ENCODE measurements at regions not wholly inside any gene's neighbourhood (a gene's known extent, or its start where the extent isn't known, plus 50 kb on each side); places are given as distances from the start of the nearest gene placed in this dataset.

DNA sequence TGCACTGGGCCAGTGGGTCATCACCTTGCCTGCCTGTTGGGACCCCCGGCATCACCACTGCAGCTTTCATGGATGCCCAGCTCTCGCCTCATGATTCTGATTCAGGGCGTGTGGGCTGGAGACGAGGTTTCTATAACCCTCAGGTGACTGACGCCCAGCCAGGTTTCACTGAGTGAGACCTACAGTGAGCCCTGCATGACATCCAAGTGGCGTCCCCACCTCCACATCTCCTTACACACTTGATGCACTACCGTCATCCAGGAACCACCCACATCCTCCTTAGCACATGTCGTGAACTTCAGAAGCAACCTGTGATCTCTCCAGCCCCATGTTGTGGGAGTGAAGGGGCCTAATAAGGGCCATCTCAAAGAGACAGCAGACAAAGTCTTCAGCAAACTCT is 257.5 kb downstream of the CTTN start:
- Histone ChIP-seq H3K27ac (no peak overlapping the region), H3K4me3 (no peak overlapping the region)

DNA sequence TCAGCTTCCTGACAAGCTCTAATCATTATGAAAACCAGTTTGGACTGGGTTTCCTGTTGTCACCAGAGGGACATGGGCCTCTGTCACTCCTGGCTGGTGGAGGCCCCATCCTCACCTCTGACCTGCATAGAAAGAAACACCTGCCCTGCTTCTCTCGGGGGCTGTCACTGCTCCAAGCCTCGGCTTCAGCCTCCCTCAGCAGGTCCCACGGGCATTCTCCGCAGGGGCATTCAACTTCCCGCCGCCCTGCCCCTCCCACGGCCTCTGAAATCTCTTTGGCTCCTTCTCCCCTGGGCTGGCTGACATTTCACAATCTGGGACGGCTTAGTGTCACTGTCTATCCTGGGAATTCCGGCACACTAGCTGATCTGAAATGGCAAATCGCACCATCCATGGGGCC is 257.9 kb downstream of the CTTN start:
- Histone ChIP-seq H3K4me3 (no peak overlapping the region), H3K27ac (no peak overlapping the region)

DNA sequence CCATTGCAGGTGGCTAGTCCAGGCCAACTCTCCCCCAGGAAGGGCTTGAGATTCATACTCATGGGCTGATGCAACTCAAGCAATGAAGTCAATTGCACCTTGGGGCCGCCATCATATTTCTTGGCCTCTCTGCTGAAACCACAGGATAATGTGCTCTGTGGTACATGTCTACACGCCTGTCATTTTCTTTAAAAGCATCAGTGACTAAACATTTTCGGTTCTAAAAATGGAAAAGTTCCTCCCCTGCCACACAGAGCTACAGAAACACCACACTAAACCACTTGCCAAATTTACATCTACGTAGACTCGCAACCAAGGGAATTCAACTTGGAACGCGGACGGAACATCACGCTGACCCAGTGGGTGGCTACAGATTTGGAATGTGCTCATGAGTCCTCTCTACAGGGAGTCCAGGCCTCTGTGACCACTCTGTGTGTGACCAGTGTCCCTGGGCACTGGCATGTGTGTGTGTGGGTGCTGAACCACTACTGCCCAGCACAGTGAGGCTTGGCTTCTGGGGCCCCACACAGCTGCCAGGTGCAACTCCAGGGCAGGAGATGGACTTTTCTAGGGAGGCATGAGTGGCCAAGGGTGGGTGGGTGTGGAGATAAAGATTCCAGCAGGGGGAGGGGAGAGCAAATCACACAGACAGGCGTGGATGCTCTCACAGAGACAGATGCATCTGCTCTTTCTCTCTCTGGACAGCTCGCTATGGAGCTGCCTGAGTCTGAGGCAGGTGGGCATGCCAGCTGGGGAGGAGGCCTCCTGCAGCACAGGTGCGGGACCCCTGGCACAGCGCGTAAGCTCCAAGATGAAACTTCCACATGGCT is 261.9 kb downstream of the CTTN start:
- Histone ChIP-seq H3K4me3 (no peak overlapping the region), H3K27ac (no peak overlapping the region)

DNA sequence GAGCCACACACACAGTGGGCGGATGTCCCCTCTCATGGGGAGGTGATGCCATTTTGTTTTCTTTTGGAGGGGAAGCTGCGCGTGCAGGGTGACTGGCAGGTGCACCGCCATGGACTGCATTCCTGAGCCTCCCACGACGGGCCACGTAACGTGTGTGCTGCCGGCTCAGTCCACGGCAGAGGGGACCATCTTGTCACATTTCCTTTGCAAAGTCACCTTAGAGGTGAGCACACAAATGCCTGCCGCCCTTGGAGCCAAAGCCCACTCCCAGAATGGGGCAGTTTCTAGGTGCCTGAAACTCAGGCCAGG is 262.5 kb downstream of the CTTN start:
- H3K4me3 ChIP-seq: no peak overlapping the region

DNA sequence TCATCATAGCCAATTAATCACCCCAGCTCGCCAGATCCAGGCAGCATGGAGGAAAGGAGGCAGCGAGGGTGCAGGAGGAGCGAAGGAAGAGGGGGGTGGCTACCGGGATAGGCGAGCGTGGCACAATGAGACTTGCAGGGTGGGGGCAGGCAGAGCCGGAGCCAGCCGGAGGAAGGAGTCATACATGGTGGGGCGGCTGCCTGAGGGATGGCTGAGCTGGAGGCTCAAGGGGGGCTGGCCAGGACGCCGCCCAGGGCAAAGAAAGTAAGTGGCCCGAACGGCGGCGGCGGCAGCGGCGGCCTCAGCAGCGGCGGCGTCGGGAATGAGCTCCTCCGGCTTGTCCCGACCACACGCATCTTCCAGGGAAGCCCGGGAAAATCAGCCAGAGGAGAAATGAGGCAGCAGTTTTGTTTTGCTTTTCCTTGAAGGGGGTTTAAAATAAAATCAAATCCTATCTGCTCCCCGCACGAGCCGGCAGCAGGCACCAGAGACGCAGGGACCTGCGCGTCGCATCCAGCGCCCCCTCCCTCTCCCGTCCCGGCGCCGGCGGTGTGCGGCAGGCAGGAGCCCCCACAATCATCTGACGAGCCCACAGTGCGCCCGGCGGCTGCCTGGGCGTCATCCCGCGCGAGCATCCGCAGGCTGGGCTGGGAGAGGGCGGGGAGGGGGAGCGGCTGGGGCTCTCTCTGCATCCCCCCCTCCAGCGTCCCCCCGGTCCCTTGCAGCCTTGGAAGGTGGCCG is 263.6 kb downstream of the CTTN start:
- Histone ChIP-seq H3K4me3 (peak overlapping the region in 1 of 7 experiments; percentile 12), H3K27ac (no peak overlapping the region)

More for the DNA sequence above, 262.5 kb downstream of the CTTN start:
- no peak overlapping the region for H3K27ac ChIP-seq

DNA sequence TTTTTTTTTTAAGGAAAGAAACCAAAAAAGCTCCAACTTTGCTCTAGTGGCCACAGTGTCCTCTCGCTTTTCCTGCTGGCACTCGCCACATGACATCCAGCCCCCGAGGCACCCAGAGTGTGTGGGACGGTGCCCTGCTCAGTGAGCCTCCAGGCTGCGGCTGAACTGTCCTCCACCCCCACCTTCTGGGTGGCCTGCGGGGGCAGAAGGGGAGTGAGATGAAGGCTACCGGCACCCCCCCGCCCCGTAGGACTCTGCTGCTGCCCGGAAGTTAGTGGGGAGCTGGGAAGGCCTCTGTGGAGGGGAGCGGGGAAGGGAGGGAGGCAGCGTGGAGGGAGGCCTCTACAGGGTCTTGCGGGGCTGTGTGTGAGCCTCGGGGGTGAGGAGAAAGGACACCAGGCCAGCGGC is 264.4 kb downstream of the CTTN start:
- H3K4me3 ChIP-seq: no peak overlapping the region
- no peak overlapping the region for H3K27ac ChIP-seq

DNA sequence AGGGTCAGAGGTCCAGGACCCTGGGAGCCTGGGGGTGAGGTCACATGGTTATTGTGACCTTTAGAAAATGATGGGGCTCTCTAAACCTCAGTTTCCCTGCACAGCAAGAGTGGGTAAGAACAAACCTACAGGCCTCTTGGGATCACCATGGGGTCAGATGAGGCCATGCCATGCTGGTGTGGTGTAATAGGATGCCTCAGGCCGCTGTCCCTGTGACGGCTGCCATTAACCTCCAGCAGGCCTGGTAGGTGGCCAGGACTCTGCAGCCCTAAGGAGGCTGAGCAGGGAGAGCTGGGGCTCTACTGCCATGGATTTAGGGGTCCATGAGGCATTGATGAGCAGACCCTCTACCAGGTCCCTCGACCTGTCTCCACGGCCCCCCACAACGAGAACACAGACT is 265.5 kb downstream of the CTTN start:
- no peak overlapping the region for H3K27ac ChIP-seq
- no peak overlapping the region for H3K4me3 ChIP-seq

DNA sequence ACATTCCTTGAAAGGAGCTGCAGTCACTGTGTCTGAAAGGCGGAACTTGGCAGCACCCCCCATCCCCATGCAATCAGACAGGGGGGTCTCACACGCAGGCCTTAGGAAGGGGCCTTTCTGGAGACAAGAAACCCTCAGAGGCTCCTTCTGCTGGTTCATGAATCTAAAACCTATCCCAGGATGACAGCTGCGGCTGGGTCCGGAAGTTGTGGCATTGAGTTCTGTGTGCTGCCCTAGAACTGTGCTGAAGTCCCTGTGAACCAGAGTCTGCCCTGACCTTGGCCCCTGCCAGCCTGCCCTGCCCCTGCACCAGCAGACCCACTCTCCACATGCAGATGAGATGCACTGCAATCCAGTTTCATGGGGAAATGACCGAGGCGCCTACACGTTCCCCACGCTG is 268.0 kb downstream of the CTTN start:
- H3K4me3 ChIP-seq: no peak overlapping the region
- no peak overlapping the region for H3K27ac ChIP-seq

DNA sequence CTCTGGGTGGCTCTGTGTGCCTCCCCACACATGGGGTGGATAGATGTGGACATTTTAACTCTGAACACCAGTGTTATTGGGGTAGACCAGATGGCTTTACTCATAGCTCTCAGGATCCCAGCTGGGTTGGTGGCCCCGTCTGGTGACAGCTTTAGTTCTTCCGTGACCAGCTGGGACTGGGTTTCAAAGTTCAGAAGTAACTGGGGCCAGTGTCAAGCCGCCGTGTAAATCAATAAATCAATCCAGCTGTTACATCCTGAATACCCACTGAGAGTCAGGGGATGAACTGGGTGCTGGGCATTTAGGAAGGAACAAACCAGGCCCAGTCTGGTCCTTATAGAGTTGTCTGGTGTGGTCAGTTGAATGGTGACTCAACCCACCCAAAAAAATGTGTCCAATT is 269.4 kb downstream of the CTTN start:
- Histone ChIP-seq H3K4me3 (no peak overlapping the region), H3K27ac (no peak overlapping the region)

DNA sequence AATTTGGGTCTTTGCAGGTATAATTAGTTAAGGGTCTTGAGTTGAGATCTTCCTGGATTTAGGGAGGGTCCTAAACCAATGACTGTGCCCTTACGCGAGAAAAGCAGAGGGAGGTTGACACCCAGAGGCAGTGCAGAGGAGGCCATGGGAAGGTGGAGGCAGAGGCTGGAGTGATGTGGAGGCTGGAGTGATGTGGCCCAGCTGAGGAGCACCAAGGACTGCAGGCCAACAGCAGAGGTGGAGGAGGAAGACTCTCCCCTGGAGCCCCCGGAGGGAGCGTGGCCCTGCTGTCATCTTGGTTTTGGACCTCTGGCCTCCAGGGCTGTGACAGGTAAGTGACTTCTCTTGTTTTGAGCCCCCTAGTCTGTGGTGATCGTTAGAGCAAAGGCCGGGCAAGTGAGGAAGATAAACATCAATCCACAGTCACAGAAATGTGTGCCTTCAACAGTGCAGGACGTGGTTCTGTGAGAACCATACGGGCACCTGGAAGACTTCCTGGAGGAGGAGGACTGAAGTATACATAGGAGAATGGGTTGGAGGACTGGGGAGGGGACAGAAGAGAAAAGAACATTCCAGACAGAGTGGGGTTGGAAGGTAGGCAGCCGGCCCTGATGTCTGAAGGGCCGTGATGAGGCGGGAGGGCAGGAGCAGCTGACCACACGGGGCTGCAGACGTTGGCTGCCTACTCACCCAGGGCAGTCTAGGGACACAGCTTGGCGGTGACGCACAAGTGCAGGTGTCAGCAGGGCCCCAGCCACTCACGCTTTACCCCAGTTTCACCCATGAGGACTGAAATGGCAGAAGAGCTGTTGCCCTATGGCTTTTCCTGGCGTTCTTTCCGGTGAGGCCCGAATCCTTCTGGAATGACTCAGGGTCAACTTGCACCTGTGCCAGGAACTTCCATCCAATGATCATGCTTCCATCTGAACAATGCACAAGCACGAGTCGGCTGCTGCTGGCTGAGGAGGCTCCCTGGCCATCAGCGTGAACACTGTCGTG is 270.2 kb downstream of the CTTN start:
- Histone ChIP-seq H3K27ac (no peak overlapping the region), H3K4me3 (no peak overlapping the region)

DNA sequence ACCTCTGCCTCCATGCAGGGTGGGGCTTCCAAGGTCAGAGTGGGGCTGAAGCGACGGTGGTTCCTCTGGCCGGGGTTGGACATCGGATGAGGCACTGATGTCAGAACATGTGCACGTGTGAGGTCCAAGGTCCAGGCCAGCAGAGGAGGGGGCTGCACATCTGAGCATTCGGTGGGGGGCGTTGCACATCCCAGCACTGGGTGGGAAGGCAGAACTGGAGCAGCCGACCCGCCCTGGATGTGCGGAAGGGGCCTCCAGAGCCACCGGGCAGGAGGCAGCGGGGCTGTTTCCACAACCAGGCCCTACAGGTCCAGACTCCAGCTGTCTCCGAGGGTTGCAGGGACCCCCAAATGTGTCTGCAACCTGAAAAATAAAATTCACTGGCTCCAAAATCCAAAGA is 271.0 kb downstream of the CTTN start:
- Histone ChIP-seq H3K4me3 (no peak overlapping the region), H3K27ac (no peak overlapping the region)

DNA sequence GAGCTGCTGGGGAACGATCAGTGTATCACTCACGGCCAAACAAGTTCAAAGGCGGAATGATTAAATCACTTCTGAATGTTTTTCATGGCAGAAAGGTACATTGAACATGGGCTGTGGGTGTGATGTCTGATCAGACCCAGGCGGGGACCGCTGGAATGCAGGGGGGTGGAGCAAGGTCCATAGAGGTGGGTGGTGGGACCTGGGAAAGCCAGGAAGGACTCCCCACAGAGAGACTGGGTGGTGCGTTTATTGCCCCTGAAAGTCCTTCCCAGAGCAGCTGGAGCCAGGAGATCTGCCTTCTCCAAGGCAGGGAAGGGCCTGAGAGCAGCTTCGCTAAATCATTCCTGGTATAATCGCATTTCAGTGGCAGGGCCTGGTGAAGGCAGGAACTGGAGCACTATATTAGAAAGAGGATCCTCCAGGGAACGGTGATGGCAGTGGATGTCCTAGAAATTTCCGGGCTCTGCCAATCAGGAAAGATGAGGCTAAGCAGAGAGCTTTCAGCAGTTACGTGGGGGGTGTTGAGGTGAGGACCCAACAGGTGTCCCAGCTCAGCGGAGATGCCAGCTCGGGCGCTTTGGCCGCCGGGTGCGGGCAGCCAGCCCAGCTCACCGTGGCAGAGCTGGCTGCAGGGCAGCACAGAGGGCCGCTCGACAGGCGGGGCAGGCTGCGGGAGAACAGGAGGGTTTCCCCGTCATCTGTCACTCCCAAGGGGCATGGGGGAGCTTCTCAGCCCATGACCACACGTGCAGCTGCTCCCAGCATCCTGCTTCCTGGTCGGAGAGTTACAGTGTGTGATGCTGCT is 271.7 kb downstream of the CTTN start:
- no peak overlapping the region for H3K4me3 ChIP-seq
- H3K27ac ChIP-seq: no peak overlapping the region

DNA sequence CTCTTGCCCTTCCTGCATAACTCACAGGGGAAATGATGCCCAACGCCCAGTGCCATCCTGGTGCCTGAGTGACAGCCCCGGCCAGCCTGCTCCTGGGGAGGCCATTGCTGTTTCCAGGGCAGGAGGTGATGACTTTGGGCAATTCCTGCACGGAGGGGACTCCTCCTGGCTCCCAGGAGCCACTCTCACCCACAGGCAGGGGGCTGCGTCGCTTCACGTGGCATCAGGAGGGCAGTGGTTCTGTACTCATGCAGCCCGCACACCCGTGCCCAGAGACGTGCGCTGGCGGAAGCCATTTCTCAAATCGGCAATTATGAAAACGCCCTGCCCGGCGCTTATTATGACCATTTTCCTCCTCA is 272.3 kb downstream of the CTTN start:
- Histone ChIP-seq H3K27ac (no peak overlapping the region), H3K4me3 (no peak overlapping the region)

DNA sequence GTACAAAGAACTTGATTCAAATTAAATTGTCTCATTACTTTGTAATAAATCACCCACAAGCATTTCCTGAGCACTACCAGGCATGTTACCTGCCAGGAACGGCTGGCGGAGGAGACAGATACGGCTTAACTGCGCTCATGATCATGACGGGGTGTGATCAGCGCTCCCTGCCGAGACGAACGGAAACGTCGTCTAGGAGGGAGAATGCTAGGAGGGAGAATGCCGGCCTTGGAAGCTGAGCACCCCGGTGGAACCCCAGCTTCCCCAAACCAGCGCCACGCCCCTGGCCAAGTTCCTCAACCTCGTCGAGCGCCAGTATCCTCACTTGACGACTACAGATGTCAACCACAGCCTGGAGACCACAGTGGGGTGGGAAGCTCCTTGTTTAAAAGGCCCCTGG is 272.8 kb downstream of the CTTN start:
- no peak overlapping the region for H3K4me3 ChIP-seq
- no peak overlapping the region for H3K27ac ChIP-seq

DNA sequence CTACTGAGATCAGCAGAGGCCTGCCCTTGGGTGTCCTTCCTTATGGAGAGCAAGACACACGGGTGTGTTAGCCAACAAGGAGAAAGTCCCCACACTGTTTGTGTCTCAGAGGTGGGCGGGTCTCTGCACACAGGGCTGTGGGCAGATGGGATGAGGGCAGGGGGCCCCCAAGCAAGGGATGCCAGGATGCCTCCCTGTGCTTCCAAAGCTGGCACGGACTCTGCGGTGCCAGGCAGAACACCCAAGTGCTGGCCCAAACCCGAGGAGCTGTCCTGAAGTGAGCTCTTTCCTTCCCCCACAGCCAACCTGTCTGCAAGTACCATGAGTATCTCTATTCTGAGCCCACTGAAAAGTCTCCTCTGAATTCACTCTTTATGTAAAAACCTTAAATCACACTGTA is 273.3 kb downstream of the CTTN start:
- no peak overlapping the region for H3K4me3 ChIP-seq
- H3K27ac ChIP-seq: no peak overlapping the region

DNA sequence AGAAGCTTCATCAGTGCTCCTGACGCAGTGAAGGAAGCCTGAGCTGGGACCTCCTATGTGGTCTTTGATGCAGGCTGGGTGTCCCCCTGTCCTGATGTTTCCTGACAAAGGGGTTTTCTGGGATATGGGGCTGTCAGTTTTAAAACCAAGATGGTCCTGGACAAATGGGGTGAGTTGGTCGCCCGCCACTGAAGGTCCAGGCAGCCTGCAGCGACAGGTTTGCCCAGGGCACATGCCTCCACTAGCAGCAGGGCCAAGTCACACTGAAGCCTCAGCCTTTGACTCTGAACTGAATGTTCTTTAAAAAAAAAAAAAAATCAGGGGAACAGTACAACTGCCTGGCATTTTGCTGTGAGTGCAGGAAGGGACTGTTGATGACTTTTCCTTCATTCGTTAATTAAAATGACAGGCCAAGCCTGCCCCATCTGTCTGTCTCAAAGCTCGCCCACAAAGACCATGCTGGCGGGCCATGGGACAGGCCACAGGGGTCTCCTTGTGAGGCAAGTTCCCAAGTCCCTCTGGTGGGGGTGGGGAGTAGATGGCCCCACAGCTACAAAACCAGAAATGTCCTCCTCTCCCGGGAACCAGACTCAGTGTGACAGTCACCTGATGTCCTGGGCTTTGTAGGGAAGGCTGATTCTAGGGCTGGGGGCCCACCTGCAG is 274.8 kb downstream of the CTTN start:
- Histone ChIP-seq H3K27ac (no peak overlapping the region), H3K4me3 (no peak overlapping the region)

DNA sequence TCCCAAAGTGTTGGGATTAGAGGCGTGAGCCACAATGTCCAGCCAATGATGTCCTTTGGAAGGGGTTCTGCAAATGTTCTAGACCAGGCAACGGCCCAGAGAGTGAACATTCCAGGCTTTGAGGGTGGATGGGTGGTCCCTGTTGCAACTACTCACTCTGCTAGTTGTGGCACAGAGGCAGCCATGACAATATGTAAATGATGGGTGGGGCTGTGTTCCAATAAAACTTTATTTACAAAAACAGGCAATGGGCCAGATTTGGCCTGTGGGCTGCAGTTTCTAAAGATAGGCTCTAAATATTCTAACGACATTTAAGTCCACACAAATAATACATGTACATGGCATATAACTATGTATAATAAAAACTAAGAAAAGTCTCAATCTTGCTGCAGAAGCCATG is 276.3 kb downstream of the CTTN start:
- no peak overlapping the region for H3K27ac ChIP-seq

DNA sequence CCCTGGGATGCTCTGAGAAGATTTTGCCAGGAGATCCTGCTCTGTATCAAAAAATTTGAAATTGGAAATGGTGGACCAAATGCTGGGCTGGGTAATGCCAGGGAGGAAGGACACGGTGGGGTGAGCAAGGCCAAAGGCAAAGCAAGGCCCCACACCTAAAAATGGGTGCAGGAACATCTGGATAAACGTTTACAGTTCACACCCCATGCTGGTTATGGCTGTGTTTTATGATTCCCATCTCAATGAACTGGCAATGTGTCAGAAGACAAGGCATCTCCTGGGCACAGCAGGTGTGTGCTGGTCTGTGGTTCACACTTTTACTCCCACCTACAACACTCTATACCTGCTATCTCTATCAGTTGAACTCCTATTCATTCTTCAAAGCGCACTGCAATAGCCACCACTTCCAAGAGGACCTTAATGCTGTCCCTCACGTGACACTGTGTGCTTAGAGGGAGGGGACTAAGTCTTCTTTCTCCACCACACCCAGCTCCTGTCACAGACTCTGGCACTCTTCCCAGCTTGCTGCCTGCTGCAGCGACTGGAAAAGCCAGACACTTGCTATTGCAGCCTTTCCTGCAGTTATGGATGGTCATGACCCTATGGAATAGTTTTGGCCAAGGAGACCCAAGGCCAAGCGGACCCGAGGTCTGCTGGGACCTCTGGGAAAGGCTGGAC is 277.5 kb downstream of the CTTN start:
- Histone ChIP-seq H3K27ac (no peak overlapping the region), H3K4me3 (no peak overlapping the region)

More for the DNA sequence above, 276.3 kb downstream of the CTTN start:
- H3K4me3 ChIP-seq: no peak overlapping the region
